HG02852 (cell line): ENCODE measurements at regions not wholly inside any gene's neighbourhood (a gene's known extent, or its start where the extent isn't known, plus 50 kb on each side); places are given as distances from the start of the nearest gene placed in this dataset.
"Not testable (repeated sequence)": the region's sequence is repeated elsewhere in the genome, so short reads cannot be mapped to it uniquely, and the experiment has no call there.

Source experiments
- ATAC-seq: cut with Tn5 transposase; IDR thresholded peaks from one replicate; pipeline ENCODE4 v1.9.1; 2021; ENCODE audit warnings: mild to moderate bottlenecking, moderate library complexity; ENCODE audit not compliant: unreplicated experiment

- no peak for ATAC-seq
These were observed 184.7 kb upstream of the HSF2 start for GRCh38 chr6:122214605-122215318.

GRCh38 chr6:122220254-122220653, 179.2 kb upstream of the HSF2 start:
- no peak for ATAC-seq

GRCh38 chr6:122222761-122223160, 176.7 kb upstream of the HSF2 start:
- ATAC-seq: no peak

- no peak for ATAC-seq
These were observed 176.2 kb upstream of the HSF2 start for GRCh38 chr6:122223251-122223650.

- ATAC-seq: no peak
These were observed 160.6 kb upstream of the HSF2 start for GRCh38 chr6:122238861-122239260.

GRCh38 chr6:122246906-122247658, 152.4 kb upstream of the HSF2 start:
- ATAC-seq: no peak

DNA sequence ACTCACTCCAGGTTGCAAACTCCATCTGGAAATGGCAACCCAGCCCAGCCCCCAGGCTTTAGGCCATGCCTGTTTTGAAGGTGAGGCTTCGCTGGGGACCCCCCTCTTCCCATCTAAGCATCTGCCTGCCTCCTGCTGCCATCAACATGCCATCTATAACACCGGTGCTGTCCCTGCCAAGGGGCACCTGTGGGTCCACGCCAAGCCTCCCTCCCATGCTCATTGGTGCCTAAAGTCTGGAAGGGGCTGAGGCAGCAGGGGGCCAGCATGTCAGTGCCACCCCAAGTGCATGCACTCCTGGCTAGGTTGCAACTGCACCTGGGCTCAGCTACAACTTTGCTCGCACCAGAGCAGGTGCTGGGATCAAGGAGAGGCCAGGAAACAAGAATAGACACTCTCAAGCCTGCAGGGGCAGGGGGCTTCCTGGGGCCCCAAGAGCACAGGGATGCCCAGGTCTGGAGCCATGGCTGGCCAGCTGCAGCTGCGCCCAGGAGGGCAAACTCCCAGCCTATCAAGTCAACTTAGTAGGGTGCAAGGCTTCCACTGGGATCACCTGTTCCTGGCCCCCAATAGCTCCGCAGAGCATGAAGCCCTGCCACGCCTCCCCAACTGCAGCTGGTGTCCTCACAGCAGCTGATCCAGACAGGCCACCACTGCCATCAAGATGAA, 151.3 kb upstream of the HSF2 start:
- no peak for ATAC-seq

GRCh38 chr6:122248844-122249243, 150.6 kb upstream of the HSF2 start:
- no peak for ATAC-seq

- no peak for ATAC-seq
These were observed 140.6 kb upstream of the HSF2 start for GRCh38 chr6:122258839-122259238.

DNA sequence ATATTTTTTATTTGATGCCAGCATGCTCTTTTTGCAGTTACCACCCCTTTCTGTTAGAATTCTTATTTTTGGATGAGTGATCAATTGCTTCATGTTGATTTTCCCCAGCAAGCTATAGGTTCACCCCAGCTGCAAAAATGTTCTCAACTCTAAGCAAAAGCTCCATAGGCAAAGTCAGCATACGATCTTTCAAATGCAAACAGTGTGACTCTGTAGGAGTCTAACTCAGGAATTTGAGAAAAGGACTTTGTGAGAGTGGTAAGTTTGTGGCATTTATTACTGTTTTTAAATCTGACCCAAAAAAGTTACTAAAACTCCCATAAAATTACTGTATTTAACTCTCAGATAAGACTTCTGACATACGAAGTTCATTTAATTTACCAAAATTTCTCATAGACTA, 134.9 kb upstream of the HSF2 start:
- no peak for ATAC-seq

- no peak for ATAC-seq
These were observed 133.7 kb upstream of the HSF2 start for GRCh38 chr6:122265755-122266154.

- ATAC-seq: no peak
These were observed 131.1 kb upstream of the HSF2 start for GRCh38 chr6:122268394-122268793.

GRCh38 chr6:122276637-122277036, 122.8 kb upstream of the HSF2 start:
- ATAC-seq: no peak

DNA sequence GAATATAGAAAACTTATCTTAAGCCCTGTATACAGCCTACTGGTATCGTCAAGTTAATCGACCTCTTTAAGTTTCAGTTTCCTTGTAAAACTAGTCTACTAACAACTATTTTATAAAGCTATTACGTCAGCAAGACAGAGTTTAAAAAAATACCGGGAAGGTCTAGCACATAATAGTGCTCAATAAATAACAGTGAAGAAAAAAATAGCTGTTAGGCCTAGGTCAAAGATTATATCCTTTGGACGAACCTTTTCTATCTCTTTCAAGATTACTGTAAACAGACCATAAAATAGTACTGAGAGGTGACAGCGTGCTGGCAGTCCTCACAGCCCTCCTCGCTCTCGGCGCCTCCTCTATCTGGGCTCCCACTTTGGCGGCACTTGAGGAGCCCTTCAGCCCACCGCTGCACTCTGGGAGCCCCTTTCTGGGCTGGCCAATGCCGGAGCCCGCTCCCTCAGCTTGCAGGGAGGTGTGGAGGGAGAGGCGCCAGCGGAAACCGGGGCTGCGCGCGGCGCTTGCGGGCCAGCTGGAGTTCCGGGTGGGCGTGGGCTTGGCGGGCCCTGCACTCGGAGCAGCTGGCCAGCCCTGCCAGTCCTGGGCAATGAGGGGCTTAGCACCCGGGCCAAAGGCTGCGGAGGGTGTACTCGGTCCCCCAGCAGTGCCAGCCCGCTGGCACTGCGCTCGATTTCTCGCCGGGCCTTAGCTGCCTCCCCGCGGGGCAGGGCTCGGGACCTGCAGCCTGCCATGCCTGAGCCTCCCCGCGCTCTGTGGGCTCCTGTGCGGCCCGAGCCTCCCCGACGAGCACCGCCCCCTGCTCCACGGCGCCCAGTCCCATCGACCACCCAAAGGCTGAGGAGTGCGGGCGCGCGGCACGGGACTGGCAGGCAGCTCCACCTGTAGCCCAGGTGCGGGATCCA, 119.1 kb upstream of the HSF2 start:
- not testable (repeated sequence) for ATAC-seq

DNA sequence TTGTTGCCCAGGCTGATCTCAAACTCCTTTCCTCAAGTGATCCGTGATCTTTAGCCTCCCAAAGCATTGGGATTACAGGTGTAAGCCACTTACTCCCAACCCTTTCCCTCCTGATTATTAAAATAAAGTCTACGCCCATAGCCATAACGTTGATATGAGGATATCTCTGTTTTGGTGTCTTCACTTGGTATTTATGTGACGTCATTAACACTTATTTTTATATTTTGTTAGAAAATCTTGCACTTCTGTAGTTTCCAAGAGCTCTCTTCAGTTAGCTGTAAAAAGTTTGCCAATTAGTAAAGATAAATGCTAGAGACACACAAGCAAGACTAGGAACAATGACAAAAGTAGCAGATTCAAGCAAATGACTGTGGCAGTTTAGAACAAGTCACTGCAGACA, 115.6 kb upstream of the HSF2 start:
- ATAC-seq: no peak

DNA sequence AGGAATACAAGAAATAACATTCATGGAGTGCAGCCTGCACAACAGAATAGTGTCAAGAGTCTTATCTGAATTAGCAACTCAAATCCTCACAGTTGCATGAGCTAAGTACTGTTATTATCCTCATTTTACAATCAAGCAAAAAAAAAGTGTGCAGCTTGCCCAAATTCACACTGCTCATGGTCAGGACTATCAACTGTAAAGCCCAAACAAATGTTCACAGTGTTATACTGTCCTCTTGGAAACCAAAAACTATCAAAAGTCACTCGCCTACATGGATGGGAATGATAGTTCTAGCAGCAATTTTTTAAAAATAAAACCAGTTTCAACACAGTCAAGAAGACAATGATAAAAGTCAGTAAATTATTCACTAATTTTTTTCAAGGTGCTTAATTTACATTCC, 114.6 kb upstream of the HSF2 start:
- no peak for ATAC-seq

DNA sequence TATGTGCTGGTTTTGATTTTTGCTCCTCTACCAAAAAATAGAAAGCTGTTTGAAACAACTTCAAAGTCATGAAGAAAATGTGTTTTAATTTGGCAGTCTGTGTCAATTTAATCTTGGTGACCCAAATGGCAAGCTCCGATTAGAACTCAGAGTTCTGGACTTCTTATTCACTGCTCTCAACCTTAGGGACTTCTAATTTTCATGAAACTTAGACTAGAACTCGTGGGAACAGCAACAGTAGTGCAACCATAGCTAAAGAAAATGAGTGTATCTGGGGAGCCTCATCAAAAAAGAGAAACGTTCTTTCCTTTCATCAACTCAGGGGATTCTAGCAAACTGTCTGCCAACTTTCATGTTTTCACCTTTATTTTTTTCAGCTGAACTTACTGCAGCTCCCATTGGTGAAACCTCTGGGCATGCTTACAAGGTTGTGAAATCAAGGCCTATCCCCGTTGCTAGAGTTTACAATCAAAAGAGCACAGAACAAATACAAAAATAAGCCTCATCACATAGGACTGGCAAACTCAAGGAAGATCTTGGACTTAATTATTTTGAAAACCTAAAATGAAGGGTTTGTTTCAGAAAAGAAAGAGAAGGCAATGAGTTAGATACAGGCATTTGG, 114.0 kb upstream of the HSF2 start:
- no peak for ATAC-seq

GRCh38 chr6:122286512-122286911, 112.9 kb upstream of the HSF2 start:
- no peak for ATAC-seq

DNA sequence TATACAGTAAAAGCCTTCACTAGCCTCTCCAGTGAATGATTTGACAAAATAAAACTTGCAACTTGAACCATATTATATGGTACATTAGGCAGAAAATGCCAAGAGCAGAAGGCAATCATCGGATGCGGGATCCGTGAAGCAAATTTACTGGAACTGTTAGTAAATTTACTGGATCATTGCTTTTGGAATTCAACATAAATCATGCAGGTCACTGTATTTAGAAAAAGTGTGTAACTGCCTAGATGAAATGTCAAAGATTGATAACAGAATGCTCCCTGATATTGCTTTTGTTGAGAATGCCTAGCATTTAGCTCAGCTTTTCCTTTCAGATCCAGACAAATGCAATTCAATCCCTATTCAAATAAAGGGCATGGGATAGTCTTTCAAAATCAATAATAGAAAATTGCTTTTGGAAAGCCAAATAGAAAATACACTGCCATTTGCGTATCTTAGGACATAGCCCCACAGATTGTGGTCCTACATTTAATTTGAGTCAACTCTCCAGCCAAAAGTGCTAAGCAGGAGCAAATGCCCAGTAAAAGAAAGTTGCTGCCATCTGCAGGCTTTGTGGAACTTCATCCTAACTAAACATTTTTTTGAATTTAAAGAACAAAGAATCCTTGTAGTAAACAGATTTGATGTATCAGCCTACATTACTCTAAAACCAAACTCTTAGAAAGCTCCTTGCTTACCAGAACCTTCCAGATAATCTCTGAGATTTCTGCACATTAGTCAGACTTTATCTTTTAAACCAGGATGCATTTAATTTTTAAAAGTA, 109.5 kb upstream of the HSF2 start:
- no peak for ATAC-seq

DNA sequence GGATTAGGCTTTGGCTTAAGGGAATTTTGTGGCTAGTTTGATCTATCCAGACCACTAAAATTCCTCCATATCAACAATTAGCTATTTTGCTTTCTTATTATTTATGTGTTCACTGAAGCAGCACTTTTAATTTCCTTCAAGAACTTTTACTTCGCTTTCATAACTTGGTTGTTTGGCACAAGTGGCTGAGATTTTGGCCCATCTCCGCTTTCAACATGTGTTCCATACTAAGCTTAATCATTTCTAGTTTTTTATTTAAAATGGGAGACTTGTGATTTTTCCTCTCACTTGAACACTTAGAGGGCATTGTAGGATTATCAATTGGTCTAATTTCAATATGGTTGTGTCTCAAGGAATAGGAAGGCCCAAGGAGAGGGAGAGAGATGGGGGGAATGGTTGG, 102.4 kb upstream of the HSF2 start:
- no peak for ATAC-seq
